BLaER1 treated with 17β-estradiol and CSF1 and Interleukin-3, amounts not matched to agents 10 nM and 100 nM (cell line): ENCODE measurements at regions not wholly inside any gene's neighbourhood (a gene's known extent, or its start where the extent isn't known, plus 50 kb on each side); places are given as distances from the start of the nearest gene placed in this dataset.
"Not testable (repeated sequence)": the region's sequence is repeated elsewhere in the genome, so short reads cannot be mapped to it uniquely, and the experiment has no call there.

ENCODE experiments used
- H3K27ac ChIP-seq, 11 experiments: shearing (Covaris generic); formaldehyde crosslinking; 2 replicates each; pipeline ENCODE4 v1.8.1; 2022
- H3K27me3 ChIP-seq, 11 experiments: shearing (Covaris generic); formaldehyde crosslinking; 2 replicates each; pipeline ENCODE4 v1.8.1; 2022
- H3K36me3 ChIP-seq, 11 experiments: shearing (Covaris generic); formaldehyde crosslinking; 2 replicates each; pipeline ENCODE4 v1.8.1; 2022
- H3K4me1 ChIP-seq, 10 experiments: shearing (Covaris generic); formaldehyde crosslinking; 2 replicates each; pipeline ENCODE4 v1.8.1; 2022
- H3K4me2 ChIP-seq, 11 experiments: shearing (Covaris generic); formaldehyde crosslinking; 2 replicates each; pipeline ENCODE4 v1.8.1; 2022
- H3K4me3 ChIP-seq, 10 experiments: shearing (Covaris generic); formaldehyde crosslinking; 2 replicates each; pipeline ENCODE4 v1.8.1; 2022
- H3K9ac ChIP-seq, 11 experiments: shearing (Covaris generic); formaldehyde crosslinking; 2 replicates each; pipeline ENCODE4 v1.8.1; 2022
- H3K9me3 ChIP-seq, 11 experiments: shearing (Covaris generic); formaldehyde crosslinking; replicated peaks in 1 of 11; 2 replicates each; pipeline ENCODE4 v1.8.1; 2022
- H4K20me1 ChIP-seq, 11 experiments: shearing (Covaris generic); formaldehyde crosslinking; 2 replicates each; pipeline ENCODE4 v1.8.1; 2022
- Cebpa-rat ChIP-seq, 11 experiments: shearing (Covaris generic); IDR thresholded peaks; 2 replicates each; pipeline ENCODE4 v1.8.1; 2022

- Histone ChIP-seq H3K27ac (no peak overlapping the region), H3K9ac (no peak overlapping the region), H3K4me1 (no peaks in the 10 kb centered on the region), H3K27me3 (no peaks in the 10 kb centered on the region), H3K36me3 (no peaks in the 10 kb centered on the region), H4K20me1 (no peaks in the 10 kb centered on the region), H3K9me3 (peaks cover 12 to 23% (median 18%) of the 10 kb centered on the region in 11 experiments), H3K4me2 (no peak overlapping the region), H3K4me3 (no peak overlapping the region)
- no peak for TF ChIP-seq Cebpa-rat (IDR thresholded peaks at IDR 0.05)
These were observed 448.9 kb upstream of the MEIS1 start for GRCh38 chr2:65985986-65986385.

- no peak overlapping the region for H3K27ac ChIP-seq
- H3K9ac ChIP-seq, result no peak overlapping the region
- H3K4me2 ChIP-seq, result no peak overlapping the region
- no peak for TF ChIP-seq Cebpa-rat (IDR thresholded peaks at IDR 0.05)
- H3K36me3 ChIP-seq, result no peaks in the 10 kb centered on the region
- no peaks in the 10 kb centered on the region for H3K4me1 ChIP-seq
- H3K27me3 ChIP-seq, result no peaks in the 10 kb centered on the region
- no peak overlapping the region for H3K4me3 ChIP-seq
- no peaks in the 10 kb centered on the region for H4K20me1 ChIP-seq
- H3K9me3 ChIP-seq, result peaks cover 0 to 11% (median 7%) of the 10 kb centered on the region in 11 experiments; a peak in 11 of 22 replicates
These were observed 454.4 kb upstream of the MEIS1 start for GRCh38 chr2:65980531-65980930.

- Histone ChIP-seq H3K4me2 (no peak overlapping the region), H3K27me3 (no peaks in the 10 kb centered on the region), H3K9ac (no peak overlapping the region), H3K4me3 (no peak overlapping the region), H3K36me3 (no peaks in the 10 kb centered on the region), H3K27ac (no peak overlapping the region), H3K4me1 (no peaks in the 10 kb centered on the region), H3K9me3 (peaks cover 0 to 11% (median 7%) of the 10 kb centered on the region in 11 experiments; a peak in 11 of 22 replicates), H4K20me1 (no peaks in the 10 kb centered on the region)
- TF ChIP-seq Cebpa-rat (IDR thresholded peaks at IDR 0.05), result no peak
These were observed 455.5 kb upstream of the MEIS1 start for GRCh38 chr2:65979446-65979845.

- Histone ChIP-seq H3K9ac (no peak overlapping the region), H3K4me3 (no peak overlapping the region), H3K27ac (no peak overlapping the region), H3K27me3 (no peaks in the 10 kb centered on the region), H4K20me1 (no peaks in the 10 kb centered on the region), H3K4me1 (no peaks in the 10 kb centered on the region), H3K4me2 (no peak overlapping the region), H3K36me3 (no peaks in the 10 kb centered on the region), H3K9me3 (peaks cover 0 to 11% (median 7%) of the 10 kb centered on the region in 11 experiments; a peak in 11 of 22 replicates)
- TF ChIP-seq Cebpa-rat (IDR thresholded peaks at IDR 0.05), result no peak
These were observed 460.7 kb upstream of the MEIS1 start for GRCh38 chr2:65974067-65974723.

DNA sequence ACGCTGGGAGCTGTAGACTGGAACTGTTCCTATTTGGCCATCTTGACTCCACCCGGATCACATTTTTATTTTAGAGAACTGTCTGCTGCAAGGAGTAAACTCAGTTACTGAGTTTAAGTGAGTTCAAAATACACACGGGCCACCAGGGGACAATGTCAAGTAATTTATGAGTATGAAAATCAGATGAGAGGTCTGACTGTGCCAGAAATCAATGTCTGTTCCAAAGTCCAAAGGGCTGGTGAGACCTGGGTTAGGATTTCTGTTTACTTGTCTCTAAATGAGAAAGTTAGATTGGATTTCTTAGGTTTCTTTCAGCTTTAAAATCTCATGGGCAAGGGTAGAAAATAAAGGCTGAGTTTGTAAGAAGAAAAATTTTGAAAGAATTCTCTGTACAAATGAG lies 465.8 kb upstream of the MEIS1 start:
- H3K36me3 ChIP-seq, result no peaks in the 10 kb centered on the region
- no peak overlapping the region for H3K27ac ChIP-seq
- H3K9ac ChIP-seq, result no peak overlapping the region
- TF ChIP-seq Cebpa-rat (IDR thresholded peaks at IDR 0.05), result no peak
- no peaks in the 10 kb centered on the region for H4K20me1 ChIP-seq
- H3K4me3 ChIP-seq, result no peak overlapping the region
- no peak overlapping the region for H3K4me2 ChIP-seq
- H3K4me1 ChIP-seq, result no peaks in the 10 kb centered on the region
- 0 out of 22 replicates have a peak, but pooled peaks cover 0 to 4% (median 0%) of the 10 kb centered on the region in 11 experiments for H3K9me3 ChIP-seq
- H3K27me3 ChIP-seq, result no peaks in the 10 kb centered on the region

DNA sequence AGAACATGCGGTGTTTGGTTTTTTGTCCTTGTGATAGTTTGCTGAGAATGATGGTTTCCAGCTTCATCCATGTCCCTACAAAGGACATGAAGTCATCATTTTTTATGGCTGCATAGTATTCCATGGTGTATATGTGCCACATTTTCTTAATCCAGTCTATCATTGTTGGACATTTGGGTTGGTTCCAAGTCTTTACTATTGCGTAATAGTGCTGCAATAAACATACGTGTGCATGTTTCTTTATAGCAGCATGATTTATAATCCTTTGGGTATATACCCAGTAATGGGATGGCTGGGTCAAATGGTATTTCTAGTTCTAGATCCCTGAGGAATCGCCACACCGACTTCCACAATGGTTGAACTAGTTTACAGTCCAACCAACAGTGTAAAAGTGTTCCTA lies 471.6 kb upstream of the MEIS1 start:
- not testable (repeated sequence) for H3K9ac ChIP-seq, H3K4me3 ChIP-seq, H3K9me3 ChIP-seq, H3K27me3 ChIP-seq, H3K4me2 ChIP-seq, H3K27ac ChIP-seq, H3K4me1 ChIP-seq, H3K36me3 ChIP-seq, H4K20me1 ChIP-seq

DNA sequence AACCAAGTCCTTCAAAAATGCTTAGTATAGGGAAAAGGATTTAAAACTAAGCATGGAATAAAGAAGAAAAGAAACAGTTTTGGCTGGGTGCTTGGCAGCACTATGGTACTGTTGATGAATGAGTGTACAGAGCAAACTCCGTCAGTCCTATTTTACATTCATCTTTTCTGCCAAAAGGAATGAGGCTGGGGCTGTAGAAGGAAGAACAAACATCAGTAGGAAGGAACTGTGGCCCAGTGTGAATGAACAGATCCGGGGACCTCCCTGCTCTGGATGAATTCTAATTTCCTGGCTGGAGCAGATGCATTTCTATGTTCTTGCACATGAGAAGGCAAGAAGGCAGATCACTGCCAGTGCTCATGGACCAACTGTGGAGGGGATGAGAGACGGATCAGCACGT lies 474.0 kb upstream of the MEIS1 start:
- no peaks in the 10 kb centered on the region for H3K27me3 ChIP-seq
- no peak overlapping the region for H3K9ac ChIP-seq
- no peaks in the 10 kb centered on the region for H4K20me1 ChIP-seq
- peaks cover 0 to 5% (median 0%) of the 10 kb centered on the region in 11 experiments; a peak in 1 of 22 replicates for H3K9me3 ChIP-seq
- TF ChIP-seq Cebpa-rat (IDR thresholded peaks at IDR 0.05), result no peak
- H3K36me3 ChIP-seq, result no peaks in the 10 kb centered on the region
- H3K27ac ChIP-seq, result no peak overlapping the region
- H3K4me3 ChIP-seq, result no peak overlapping the region
- no peaks in the 10 kb centered on the region for H3K4me1 ChIP-seq
- H3K4me2 ChIP-seq, result no peak overlapping the region

DNA sequence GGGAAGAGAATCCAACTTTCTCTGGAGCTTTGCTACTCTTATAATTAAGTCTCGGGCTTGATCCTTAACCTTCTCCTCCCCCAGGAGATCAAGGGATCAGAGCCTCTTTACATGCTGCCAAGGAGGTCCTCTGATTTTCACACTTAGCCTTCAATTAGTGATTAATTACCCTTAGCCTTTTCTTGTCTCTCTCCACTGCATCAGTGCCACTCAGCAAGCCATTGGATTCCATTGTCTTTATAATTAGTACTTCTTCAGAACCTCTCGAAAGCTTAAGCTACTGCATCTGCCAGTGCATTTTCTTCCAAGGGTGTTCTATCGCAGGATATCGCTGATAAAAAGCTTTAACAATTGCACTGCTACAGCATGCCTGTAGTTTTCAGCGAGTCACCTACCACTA lies 477.0 kb upstream of the MEIS1 start:
- no peak for TF ChIP-seq Cebpa-rat (IDR thresholded peaks at IDR 0.05)
- Histone ChIP-seq H3K4me3 (no peak overlapping the region), H3K36me3 (no peaks in the 10 kb centered on the region), H3K9ac (no peak overlapping the region), H4K20me1 (no peaks in the 10 kb centered on the region), H3K27ac (no peak overlapping the region), H3K4me2 (no peak overlapping the region), H3K27me3 (no peaks in the 10 kb centered on the region), H3K9me3 (peaks cover 0 to 5% (median 0%) of the 10 kb centered on the region in 11 experiments; a peak in 1 of 22 replicates), H3K4me1 (no peaks in the 10 kb centered on the region)

GRCh38 chr2:65957454-65957853 lies 477.5 kb upstream of the MEIS1 start:
- Histone ChIP-seq H3K27me3 (no peaks in the 10 kb centered on the region), H4K20me1 (no peaks in the 10 kb centered on the region), H3K4me1 (no peaks in the 10 kb centered on the region), H3K36me3 (no peaks in the 10 kb centered on the region), H3K9ac (no peak overlapping the region), H3K9me3 (peaks cover 0 to 5% (median 0%) of the 10 kb centered on the region in 11 experiments; a peak in 1 of 22 replicates), H3K27ac (no peak overlapping the region), H3K4me2 (no peak overlapping the region), H3K4me3 (no peak overlapping the region)
- no peak for TF ChIP-seq Cebpa-rat (IDR thresholded peaks at IDR 0.05)

GRCh38 chr2:65955259-65955658 lies 479.7 kb upstream of the MEIS1 start:
- TF ChIP-seq Cebpa-rat (IDR thresholded peaks at IDR 0.05), result no peak
- Histone ChIP-seq H3K27me3 (no peaks in the 10 kb centered on the region), H3K4me2 (no peak overlapping the region), H3K4me3 (no peak overlapping the region), H3K9me3 (peaks cover 0 to 5% (median 0%) of the 10 kb centered on the region in 11 experiments; a peak in 1 of 22 replicates), H3K4me1 (no peaks in the 10 kb centered on the region), H3K27ac (no peak overlapping the region), H4K20me1 (no peaks in the 10 kb centered on the region), H3K36me3 (no peaks in the 10 kb centered on the region), H3K9ac (no peak overlapping the region)
